Kidney epithelial cell (primary cell): ENCODE measurements at regions not wholly inside any gene's neighbourhood (a gene's known extent, or its start where the extent isn't known, plus 50 kb on each side); places are given as distances from the start of the nearest gene placed in this dataset.

Source experiments
- DNase-seq: peaks from one replicate; pipeline ENCODE4 v3.0.0-alpha.2; 2010; ENCODE audit warnings: low read depth
- H3K27me3 ChIP-seq: 2 replicates; pipeline ENCODE4 v1.6.0; 2011; ENCODE audit warnings: low read length; ENCODE audit not compliant: control insufficient read depth, insufficient read depth
- H3K36me3 ChIP-seq: 2 replicates; pipeline ENCODE4 v1.5.1; 2011; ENCODE audit warnings: low read length; ENCODE audit not compliant: control insufficient read depth, insufficient read depth
- H3K4me3 ChIP-seq: 2 replicates; pipeline ENCODE4 v1.5.1; 2011; ENCODE audit warnings: low read depth, mild to moderate bottlenecking, control low read depth, low read length
- CTCF ChIP-seq: IDR thresholded peaks from 2 replicates; pipeline ENCODE4 v1.5.1; 2011; ENCODE audit warnings: mild to moderate bottlenecking, moderate library complexity, low read length, control low read depth, inconsistent platforms; ENCODE audit not compliant: insufficient read depth, poor library complexity, severe bottlenecking

GRCh38 chr11:32188785-32189184, 97.9 kb downstream of the RCN1 start:
- no peak for DNase-seq
- Histone ChIP-seq H3K27me3 (peaks cover 2% of the 10 kb centered on the region), H3K4me3 (no peak overlapping the region), H3K36me3 (no peaks in the 10 kb centered on the region)
- peak; percentile 9 for TF ChIP-seq CTCF

- Histone ChIP-seq H3K36me3 (no peaks in the 10 kb centered on the region), H3K4me3 (no peak overlapping the region), H3K27me3 (no peaks in the 10 kb centered on the region)
- DNase-seq: no peak
- TF ChIP-seq CTCF: no peak
These were observed 105.3 kb downstream of the RCN1 start for GRCh38 chr11:32196137-32196536.

GRCh38 chr11:32198053-32198452, 107.2 kb downstream of the RCN1 start:
- Histone ChIP-seq H3K4me3 (no peak overlapping the region), H3K36me3 (no peaks in the 10 kb centered on the region), H3K27me3 (no peaks in the 10 kb centered on the region)
- DNase-seq: no peak
- no peak for TF ChIP-seq CTCF

- no peak for TF ChIP-seq CTCF
- no peaks in the 10 kb centered on the region for H3K27me3 ChIP-seq
- no peak for DNase-seq
- H3K36me3 ChIP-seq: no peaks in the 10 kb centered on the region
- no peak overlapping the region for H3K4me3 ChIP-seq
These were observed 109.4 kb downstream of the RCN1 start for GRCh38 chr11:32200136-32200847.

GRCh38 chr11:32204751-32205150, 113.9 kb downstream of the RCN1 start:
- H3K4me3 ChIP-seq: no peak overlapping the region
- TF ChIP-seq CTCF: no peak

GRCh38 chr11:32210556-32210955, 119.7 kb downstream of the RCN1 start:
- no peak for DNase-seq
- H3K27me3 ChIP-seq: no peaks in the 10 kb centered on the region
- H3K4me3 ChIP-seq: no peak overlapping the region
- TF ChIP-seq CTCF: no peak
- H3K36me3 ChIP-seq: no peaks in the 10 kb centered on the region

More at GRCh38 chr11:32204751-32205150, 113.9 kb downstream of the RCN1 start:
- Histone ChIP-seq H3K36me3 (no peaks in the 10 kb centered on the region), H3K27me3 (no peaks in the 10 kb centered on the region)
- DNase-seq: no peak
